HG03521 (cell line): ENCODE measurements at regions not wholly inside any gene's neighbourhood (a gene's known extent, or its start where the extent isn't known, plus 50 kb on each side); places are given as distances from the start of the nearest gene placed in this dataset.

Experiments used
- ATAC-seq: cut with Tn5 transposase; IDR thresholded peaks from one replicate; pipeline ENCODE4 v1.9.1; 2021; ENCODE audit warnings: mild to moderate bottlenecking, moderate library complexity; ENCODE audit not compliant: unreplicated experiment

GRCh38 chr15:69829974-69830373, 267.7 kb downstream of the TLE3 start:
- no peak for ATAC-seq

- no peak for ATAC-seq
Measured at GRCh38 chr15:69830430-69830829, 267.3 kb downstream of the TLE3 start.

- no peak for ATAC-seq
Measured at GRCh38 chr15:69830876-69831275, 266.8 kb downstream of the TLE3 start.

- ATAC-seq = no peak
Measured at GRCh38 chr15:69834267-69834666, 263.4 kb downstream of the TLE3 start.

GRCh38 chr15:69834761-69835160, 263.0 kb downstream of the TLE3 start:
- no peak for ATAC-seq

GRCh38 chr15:69836048-69836447, 261.7 kb downstream of the TLE3 start:
- ATAC-seq = no peak

- ATAC-seq = no peak
Measured at GRCh38 chr15:69836526-69837230, 261.0 kb downstream of the TLE3 start.

- ATAC-seq = no peak
Measured at GRCh38 chr15:69838338-69838737, 259.4 kb downstream of the TLE3 start.

- ATAC-seq = no peak
Measured at GRCh38 chr15:69838994-69839393, 258.7 kb downstream of the TLE3 start.

GRCh38 chr15:69841113-69841828, 256.4 kb downstream of the TLE3 start:
- ATAC-seq = no peak

GRCh38 chr15:69842851-69843250, 254.9 kb downstream of the TLE3 start:
- ATAC-seq = no peak

- ATAC-seq = no peak
Measured at GRCh38 chr15:69843276-69843899, 254.3 kb downstream of the TLE3 start.

GRCh38 chr15:69843900-69844304, 253.8 kb downstream of the TLE3 start:
- ATAC-seq = no peak

- ATAC-seq = no peak
Measured at GRCh38 chr15:69845159-69845558, 252.6 kb downstream of the TLE3 start.

GRCh38 chr15:69847625-69848024, 250.1 kb downstream of the TLE3 start:
- no peak for ATAC-seq

- ATAC-seq = no peak
Measured at GRCh38 chr15:69848096-69848495, 249.6 kb downstream of the TLE3 start.

- ATAC-seq = no peak
Measured at GRCh38 chr15:69848551-69849231, 249.0 kb downstream of the TLE3 start.

GRCh38 chr15:69849232-69849610, 248.5 kb downstream of the TLE3 start:
- no peak for ATAC-seq

GRCh38 chr15:69852482-69852881, 245.2 kb downstream of the TLE3 start:
- ATAC-seq = no peak

GRCh38 chr15:69852916-69853315, 244.8 kb downstream of the TLE3 start:
- no peak for ATAC-seq

GRCh38 chr15:69853544-69853951, 244.2 kb downstream of the TLE3 start:
- no peak for ATAC-seq

GRCh38 chr15:69854001-69854400, 243.7 kb downstream of the TLE3 start:
- ATAC-seq = no peak
